ENCODE measurements at regions not wholly inside any gene's neighbourhood (a gene's known extent, or its start where the extent isn't known, plus 50 kb on each side); places are given as distances from the start of the nearest gene placed in this dataset.

GRCh38 chr2:239538357-239539052 lies 137.7 kb upstream of the HDAC4 start:
- no peak for DNase-seq

GRCh38 chr2:239537633-239538356 lies 137.0 kb upstream of the HDAC4 start:
- DNase-seq = no peak

GRCh38 chr2:239536186-239536585 lies 135.4 kb upstream of the HDAC4 start:
- no peak for DNase-seq

GRCh38 chr2:239535413-239536144 lies 134.8 kb upstream of the HDAC4 start:
- DNase-seq = no peak

GRCh38 chr2:239534581-239535412 lies 134.0 kb upstream of the HDAC4 start:
- no peak for DNase-seq

GRCh38 chr2:239533569-239534316 lies 132.9 kb upstream of the HDAC4 start:
- DNase-seq = no peak

- DNase-seq = no peak
These were observed 132.0 kb upstream of the HDAC4 start for GRCh38 chr2:239532859-239533258.

GRCh38 chr2:239532250-239532649 lies 131.4 kb upstream of the HDAC4 start:
- no peak for DNase-seq

GRCh38 chr2:239531456-239532241 lies 130.8 kb upstream of the HDAC4 start:
- no peak for DNase-seq

GRCh38 chr2:239530749-239531316 lies 130.0 kb upstream of the HDAC4 start:
- no peak for DNase-seq

GRCh38 chr2:239529313-239530015 lies 128.6 kb upstream of the HDAC4 start:
- no peak for DNase-seq

GRCh38 chr2:239528883-239529282 lies 128.1 kb upstream of the HDAC4 start:
- no peak for DNase-seq

GRCh38 chr2:239528146-239528545 lies 127.3 kb upstream of the HDAC4 start:
- no peak for DNase-seq

- no peak for DNase-seq
These were observed 126.0 kb upstream of the HDAC4 start for GRCh38 chr2:239526666-239527415.

GRCh38 chr2:239526038-239526437 lies 125.2 kb upstream of the HDAC4 start:
- no peak for DNase-seq

GRCh38 chr2:239523954-239524330 lies 123.1 kb upstream of the HDAC4 start:
- DNase-seq = no peak

GRCh38 chr2:239523147-239523953 lies 122.5 kb upstream of the HDAC4 start:
- no peak for DNase-seq

GRCh38 chr2:239522740-239523119 lies 121.9 kb upstream of the HDAC4 start:
- DNase-seq = no peak
